GM18502 (cell line): ENCODE measurements at regions not wholly inside any gene's neighbourhood (a gene's known extent, or its start where the extent isn't known, plus 50 kb on each side); places are given as distances from the start of the nearest gene placed in this dataset.
"Not testable (repeated sequence)": the region's sequence is repeated elsewhere in the genome, so short reads cannot be mapped to it uniquely, and the experiment has no call there.

ENCODE experiments used
- ATAC-seq: cut with Tn5 transposase; IDR thresholded peaks from one replicate; pipeline ENCODE4 v1.9.1; 2021; ENCODE audit warnings: mild to moderate bottlenecking; ENCODE audit not compliant: unreplicated experiment, poor library complexity

GRCh38 chr9:75505654-75506053, 384.8 kb upstream of the PCSK5 start:
- no peak for ATAC-seq

GRCh38 chr9:75529463-75529862, 361.0 kb upstream of the PCSK5 start:
- ATAC-seq: no peak

- ATAC-seq: no peak
Observed at GRCh38 chr9:75531588-75531987, 358.9 kb upstream of the PCSK5 start.

GRCh38 chr9:75532233-75533050, 358.0 kb upstream of the PCSK5 start:
- no peak for ATAC-seq

- ATAC-seq: no peak
Observed at GRCh38 chr9:75539523-75539922, 350.9 kb upstream of the PCSK5 start.

- ATAC-seq: no peak
Observed at GRCh38 chr9:75540185-75540584, 350.3 kb upstream of the PCSK5 start.

GRCh38 chr9:75541734-75542133, 348.7 kb upstream of the PCSK5 start:
- ATAC-seq: no peak

GRCh38 chr9:75544815-75545214, 345.7 kb upstream of the PCSK5 start:
- no peak for ATAC-seq

- no peak for ATAC-seq
Observed at GRCh38 chr9:75545287-75545686, 345.2 kb upstream of the PCSK5 start.

- no peak for ATAC-seq
Observed at GRCh38 chr9:75548871-75549270, 341.6 kb upstream of the PCSK5 start.

GRCh38 chr9:75551861-75552260, 338.6 kb upstream of the PCSK5 start:
- no peak for ATAC-seq

GRCh38 chr9:75552941-75553340, 337.5 kb upstream of the PCSK5 start:
- ATAC-seq: no peak

GRCh38 chr9:75566813-75567212, 323.7 kb upstream of the PCSK5 start:
- not testable (repeated sequence) for ATAC-seq

GRCh38 chr9:75570538-75570937, 319.9 kb upstream of the PCSK5 start:
- no peak for ATAC-seq

GRCh38 chr9:75574569-75574968, 315.9 kb upstream of the PCSK5 start:
- ATAC-seq: no peak

GRCh38 chr9:75582870-75583269, 307.6 kb upstream of the PCSK5 start:
- no peak for ATAC-seq

GRCh38 chr9:75588808-75589207, 301.7 kb upstream of the PCSK5 start:
- ATAC-seq: peak; percentile 55

GRCh38 chr9:75589497-75589896, 301.0 kb upstream of the PCSK5 start:
- ATAC-seq: no peak

- no peak for ATAC-seq
Observed at GRCh38 chr9:75591972-75592371, 298.5 kb upstream of the PCSK5 start.

- ATAC-seq: no peak
Observed at GRCh38 chr9:75592586-75592985, 297.9 kb upstream of the PCSK5 start.

- ATAC-seq: no peak
Observed at GRCh38 chr9:75593920-75594319, 296.6 kb upstream of the PCSK5 start.

- ATAC-seq: no peak
Observed at GRCh38 chr9:75599126-75599525, 291.3 kb upstream of the PCSK5 start.
